ENCODE measurements at regions not wholly inside any gene's neighbourhood (a gene's known extent, or its start where the extent isn't known, plus 50 kb on each side); places are given as distances from the start of the nearest gene placed in this dataset.
"Not testable (repeated sequence)": the region's sequence is repeated elsewhere in the genome, so short reads cannot be mapped to it uniquely, and the experiment has no call there.

GRCh38 chr2:7557376-7557775 is 640.2 kb downstream of the RNF144A start:
- no peak for DNase-seq

DNA sequence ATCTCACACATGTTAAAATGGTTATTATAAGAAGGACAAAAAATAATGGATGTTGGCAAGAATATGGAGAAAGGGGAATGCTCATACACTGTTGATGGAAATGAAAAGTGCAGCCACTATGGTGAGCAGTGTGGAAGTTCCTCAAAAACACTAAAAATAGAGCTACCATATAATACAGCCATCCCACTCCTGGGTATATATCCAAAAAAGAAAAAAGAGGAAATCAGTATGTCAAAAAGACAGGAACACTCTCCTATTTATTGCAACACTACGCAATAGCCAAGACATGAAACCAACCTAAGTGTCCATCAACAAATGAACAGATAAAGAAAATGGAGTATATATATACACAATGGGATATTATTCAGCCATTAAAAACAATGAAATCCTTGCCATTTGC is 642.6 kb downstream of the RNF144A start:
- no peak for DNase-seq

DNA sequence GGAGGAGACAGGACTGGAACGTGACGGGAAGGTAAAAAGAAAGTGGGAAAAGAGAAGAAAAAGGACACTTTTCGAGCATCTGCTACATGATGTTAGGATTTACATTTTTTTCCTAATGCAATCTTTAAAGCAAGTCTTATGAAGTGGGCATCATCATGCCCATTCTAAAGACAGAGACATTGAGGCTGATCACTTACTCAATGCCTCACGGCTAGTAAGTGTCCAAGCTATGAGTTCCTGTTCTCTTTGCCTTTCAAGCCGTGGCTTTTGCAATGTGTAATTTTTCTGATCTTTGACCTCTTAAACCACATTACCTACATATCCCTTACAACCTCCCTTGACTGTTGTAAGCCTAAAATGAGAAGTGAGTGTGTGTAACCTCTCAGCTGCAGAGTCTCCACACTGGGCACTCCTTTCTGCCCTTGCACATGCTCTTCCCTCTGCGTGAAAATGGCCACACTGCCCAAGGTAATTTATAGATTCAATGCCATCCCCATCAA is 649.2 kb downstream of the RNF144A start:
- DNase-seq = no peak

DNA sequence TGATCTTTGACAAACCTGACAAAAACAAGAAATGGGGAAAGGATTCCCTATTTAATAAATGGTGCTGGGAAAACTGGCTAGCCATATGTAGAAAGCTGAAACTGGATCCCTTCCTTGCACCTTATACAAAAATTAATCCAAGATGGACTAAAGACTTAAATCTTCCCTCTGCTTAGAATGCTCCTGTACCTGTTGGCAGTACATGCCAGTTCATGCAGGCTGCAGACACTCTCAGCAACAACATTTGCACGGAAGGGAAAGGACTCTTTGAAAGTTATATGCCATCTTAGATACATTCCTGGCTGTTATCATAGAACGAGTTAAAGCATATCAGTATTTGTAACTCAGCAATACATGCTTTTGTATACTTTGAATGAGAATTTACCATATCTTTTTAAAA is 649.9 kb downstream of the RNF144A start:
- not testable (repeated sequence) for DNase-seq

DNA sequence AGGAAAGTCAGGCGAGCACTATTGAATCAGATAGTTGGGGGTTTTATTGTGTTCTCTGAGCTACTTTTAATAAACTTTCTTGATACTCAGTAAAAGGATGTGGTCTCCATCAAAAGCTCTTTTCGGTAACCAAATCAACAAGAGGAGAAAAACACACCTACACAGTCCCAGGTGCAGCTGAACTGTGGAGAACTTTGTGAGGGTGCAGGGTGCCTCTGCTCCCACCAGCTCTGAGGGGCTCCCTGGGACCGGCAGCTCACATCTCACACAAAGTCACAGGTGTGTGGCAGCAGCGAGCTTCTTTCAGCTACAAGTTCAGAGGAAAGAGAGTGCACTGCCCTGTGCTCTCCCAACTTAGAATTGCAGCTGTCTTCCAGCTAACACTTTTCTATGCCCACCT is 650.4 kb downstream of the RNF144A start:
- DNase-seq = no peak

DNA sequence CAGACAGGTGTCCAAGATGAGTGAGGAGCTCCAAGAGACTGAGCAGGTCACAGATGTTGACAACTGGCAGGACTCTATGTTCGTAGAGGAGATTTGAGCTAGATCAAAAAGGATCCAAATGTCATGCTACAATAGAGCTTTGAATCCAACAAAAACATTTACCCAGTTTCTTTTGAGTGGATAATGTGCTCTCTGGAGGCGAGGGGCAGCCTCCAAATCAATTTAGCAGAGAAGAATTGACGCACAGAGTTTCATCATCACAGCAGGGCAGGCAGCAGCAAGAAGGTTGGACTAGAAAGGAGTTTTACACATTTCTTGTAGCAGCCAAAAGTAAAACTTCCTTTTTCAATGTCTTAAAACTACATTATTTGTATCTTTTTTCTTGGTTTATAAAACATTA is 653.0 kb downstream of the RNF144A start:
- DNase-seq = no peak

- no peak for DNase-seq
These were observed 654.5 kb downstream of the RNF144A start for GRCh38 chr2:7571701-7572100.

DNA sequence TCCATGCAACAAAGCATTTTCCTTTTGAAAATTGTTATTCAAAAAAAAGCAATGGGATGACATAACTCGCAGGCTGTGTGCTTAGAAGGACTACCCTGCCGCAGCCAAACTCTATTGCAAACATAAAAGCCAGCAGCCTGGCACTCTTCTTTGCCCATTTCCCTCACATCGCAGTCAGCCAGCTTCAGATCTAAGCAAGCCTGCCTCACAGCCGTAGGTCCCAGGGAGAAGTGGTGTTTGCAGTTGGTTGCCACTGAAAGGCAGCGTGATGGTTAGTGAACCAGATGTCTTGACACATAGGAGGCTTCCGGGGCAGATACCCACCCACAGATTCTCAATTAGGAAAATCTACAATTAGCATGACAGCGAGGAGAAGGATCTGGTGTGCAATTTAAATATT is 655.2 kb downstream of the RNF144A start:
- no peak for DNase-seq

DNA sequence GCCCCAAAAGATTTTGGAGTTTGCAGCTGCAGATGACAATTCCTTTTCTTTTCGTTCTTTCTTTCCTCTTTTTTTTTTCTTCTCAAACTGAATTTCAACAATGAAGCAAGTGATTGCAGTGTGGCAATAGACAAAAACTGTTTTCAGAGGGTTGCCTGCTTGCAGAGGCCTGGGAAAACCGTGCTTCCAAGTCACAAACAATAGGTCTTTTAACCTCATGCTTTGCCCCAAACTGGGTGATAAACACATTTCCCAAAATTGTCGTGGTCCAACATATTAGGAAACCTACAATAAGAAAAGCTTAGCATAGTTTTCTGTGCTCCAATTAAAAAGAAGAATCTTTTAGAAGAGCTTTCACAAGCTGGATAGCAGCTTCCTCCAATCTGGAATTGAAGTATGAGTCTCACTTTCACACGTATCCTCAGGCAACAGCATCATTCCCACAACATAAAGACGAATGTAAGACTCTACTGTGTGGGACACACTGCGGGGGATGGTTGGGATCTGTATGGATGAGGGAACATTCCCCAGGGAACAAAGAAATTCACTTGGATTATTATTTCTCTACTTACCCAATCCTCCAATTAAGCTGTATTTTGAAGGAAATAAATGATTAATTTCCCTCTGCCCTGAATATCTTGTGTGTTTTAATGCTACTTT is 656.1 kb downstream of the RNF144A start:
- no peak for DNase-seq

- no peak for DNase-seq
These were observed 657.2 kb downstream of the RNF144A start for GRCh38 chr2:7574385-7574784.

GRCh38 chr2:7577769-7578168 is 660.6 kb downstream of the RNF144A start:
- no peak for DNase-seq

GRCh38 chr2:7584017-7584416 is 666.8 kb downstream of the RNF144A start:
- no peak for DNase-seq

GRCh38 chr2:7586898-7587297 is 669.7 kb downstream of the RNF144A start:
- no peak for DNase-seq

GRCh38 chr2:7588295-7588694 is 671.1 kb downstream of the RNF144A start:
- DNase-seq = no peak

DNA sequence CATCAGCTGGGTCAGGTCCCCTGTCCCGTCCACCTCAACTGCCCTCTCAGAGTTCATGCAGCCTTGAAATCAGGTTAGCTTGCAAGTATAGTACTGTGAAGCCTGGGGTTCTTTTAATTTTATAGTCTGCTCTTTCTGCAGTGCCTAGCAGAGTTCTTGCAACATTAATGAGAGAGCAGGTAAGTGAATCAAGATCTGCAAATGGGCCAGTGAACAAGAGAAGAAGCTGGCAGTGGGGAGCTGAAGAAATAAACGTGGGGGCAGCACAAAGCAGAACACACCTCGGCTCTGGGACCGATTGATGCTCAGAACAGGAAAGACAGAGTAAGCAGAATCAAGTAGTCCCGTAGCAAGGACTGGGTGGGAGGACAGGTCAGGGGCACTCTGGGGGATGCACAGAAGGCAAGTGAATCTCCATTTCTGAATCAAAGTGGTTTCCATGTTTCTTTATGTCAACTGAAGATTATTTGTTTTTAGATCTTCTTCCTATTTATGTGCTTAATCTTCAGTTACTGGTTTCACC is 675.5 kb downstream of the RNF144A start:
- DNase-seq = no peak

DNA sequence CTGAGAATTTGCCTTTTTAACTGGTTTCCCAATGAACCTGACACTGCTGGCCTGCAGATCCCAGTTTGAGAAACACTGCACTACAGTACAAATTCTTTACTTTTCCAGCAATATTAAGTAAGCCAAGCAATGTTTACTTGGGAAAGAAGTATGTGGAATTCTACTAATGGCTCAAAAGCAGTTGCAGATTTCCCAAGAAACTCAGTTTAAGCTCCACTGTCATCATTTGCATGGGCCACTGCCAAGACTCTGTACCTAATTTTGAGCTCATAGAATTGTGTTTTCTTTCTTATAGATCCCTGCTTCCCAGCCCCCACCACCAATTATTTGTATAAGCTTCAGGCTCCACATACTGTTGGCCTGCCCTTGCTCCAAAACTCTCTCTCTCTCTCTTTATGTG is 676.1 kb downstream of the RNF144A start:
- DNase-seq = no peak

- DNase-seq = no peak
These were observed 677.0 kb downstream of the RNF144A start for GRCh38 chr2:7594211-7594610.

GRCh38 chr2:7595206-7595605 is 678.0 kb downstream of the RNF144A start:
- DNase-seq = no peak

DNA sequence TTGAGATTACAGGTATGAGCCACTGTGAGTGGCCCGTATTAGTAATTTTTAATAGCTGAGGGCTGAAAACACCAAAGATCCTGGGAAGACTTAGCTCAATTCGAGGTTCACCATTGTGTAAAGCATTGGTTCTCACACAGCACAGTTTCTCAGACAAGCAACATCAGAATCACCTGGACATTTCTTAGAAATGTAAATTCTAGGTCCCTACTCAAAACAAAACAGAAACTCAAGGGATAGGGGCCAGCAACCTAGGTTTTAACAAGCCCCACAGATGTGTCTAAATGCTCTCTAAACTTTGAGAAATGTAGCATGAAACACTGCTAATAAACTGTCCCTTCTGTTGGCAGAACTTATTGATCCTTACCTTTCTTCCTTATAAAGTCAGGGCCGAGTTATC is 681.2 kb downstream of the RNF144A start:
- DNase-seq = no peak

- no peak for DNase-seq
These were observed 682.4 kb downstream of the RNF144A start for GRCh38 chr2:7599462-7600258.

DNA sequence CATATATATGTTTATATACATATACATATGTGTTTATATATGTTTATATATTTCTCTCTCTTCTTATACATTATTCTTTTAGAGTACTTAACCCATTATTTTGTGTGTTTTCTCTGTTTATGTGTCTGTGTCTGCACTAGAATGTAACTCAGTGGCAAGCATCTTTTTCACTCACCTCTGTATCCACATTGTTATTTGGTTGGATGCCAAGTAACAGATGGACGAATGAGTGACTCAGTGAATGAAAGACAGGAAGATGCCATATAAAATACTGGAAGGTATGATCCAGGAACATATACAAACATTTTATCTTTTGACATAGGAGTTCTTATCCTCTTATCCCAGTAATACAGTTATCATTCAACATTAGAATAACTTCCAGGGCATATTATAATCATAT is 684.8 kb downstream of the RNF144A start:
- no peak for DNase-seq

DNA sequence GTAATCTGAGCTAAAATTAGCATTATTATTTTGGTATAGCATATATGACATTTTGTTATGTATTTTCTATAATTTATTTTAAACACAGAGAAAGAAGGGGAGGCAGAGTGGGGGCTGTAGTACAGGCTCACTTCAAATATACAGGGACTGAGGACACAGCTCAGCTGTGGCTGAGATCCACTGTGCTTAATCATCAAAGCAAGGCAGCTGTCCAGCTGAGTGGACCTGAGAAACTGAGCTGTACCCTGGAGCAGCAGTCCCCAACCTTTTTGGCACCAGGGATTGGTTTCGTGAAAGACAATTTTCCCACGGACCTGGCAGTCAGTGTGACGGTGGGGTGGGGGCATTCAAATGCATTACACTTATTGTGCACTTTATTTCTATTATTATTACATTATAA is 687.2 kb downstream of the RNF144A start:
- no peak for DNase-seq

- DNase-seq = no peak
These were observed 690.4 kb downstream of the RNF144A start for GRCh38 chr2:7607441-7608173.

GRCh38 chr2:7609556-7609955 is 692.3 kb downstream of the RNF144A start:
- DNase-seq = no peak

All from hematopoietic multipotent progenitor cell treated with erythropoietin and hydrocortisone succinate and interleukin-3 and kit ligand, for 6 days (in vitro differentiated cells).